ENCODE measurements at regions not wholly inside any gene's neighbourhood (a gene's known extent, or its start where the extent isn't known, plus 50 kb on each side); places are given as distances from the start of the nearest gene placed in this dataset.

DNA sequence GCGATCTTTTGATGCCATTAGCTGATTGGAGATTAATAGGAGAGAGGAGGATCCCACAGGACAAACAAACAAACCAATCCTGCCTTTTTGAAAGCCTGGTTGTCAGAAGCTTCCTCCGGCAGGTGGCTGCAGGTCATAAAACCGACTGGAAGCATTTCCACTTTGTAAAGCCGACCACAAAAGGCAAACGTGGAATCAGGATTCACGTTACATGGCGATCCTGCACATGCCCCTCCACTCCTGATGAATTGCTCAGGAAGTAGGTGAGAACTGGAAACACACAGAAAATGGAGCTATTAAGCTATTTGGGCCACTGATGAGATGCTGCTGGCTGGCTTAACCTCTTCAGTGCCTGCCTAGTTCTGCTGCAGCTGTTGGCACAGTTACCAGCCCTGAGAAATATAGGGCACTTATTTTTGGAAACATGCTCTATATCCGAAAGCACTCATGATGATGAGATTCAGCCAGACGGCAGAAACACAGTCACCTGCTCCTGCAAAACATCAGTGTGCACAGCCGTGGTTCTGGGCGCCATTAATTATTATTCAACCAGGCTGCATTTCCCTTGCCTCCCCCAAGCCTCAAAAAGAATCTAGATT is 110.3 kb upstream of the ST6GAL2 start:
- TF ChIP-seq, protein P1, sequence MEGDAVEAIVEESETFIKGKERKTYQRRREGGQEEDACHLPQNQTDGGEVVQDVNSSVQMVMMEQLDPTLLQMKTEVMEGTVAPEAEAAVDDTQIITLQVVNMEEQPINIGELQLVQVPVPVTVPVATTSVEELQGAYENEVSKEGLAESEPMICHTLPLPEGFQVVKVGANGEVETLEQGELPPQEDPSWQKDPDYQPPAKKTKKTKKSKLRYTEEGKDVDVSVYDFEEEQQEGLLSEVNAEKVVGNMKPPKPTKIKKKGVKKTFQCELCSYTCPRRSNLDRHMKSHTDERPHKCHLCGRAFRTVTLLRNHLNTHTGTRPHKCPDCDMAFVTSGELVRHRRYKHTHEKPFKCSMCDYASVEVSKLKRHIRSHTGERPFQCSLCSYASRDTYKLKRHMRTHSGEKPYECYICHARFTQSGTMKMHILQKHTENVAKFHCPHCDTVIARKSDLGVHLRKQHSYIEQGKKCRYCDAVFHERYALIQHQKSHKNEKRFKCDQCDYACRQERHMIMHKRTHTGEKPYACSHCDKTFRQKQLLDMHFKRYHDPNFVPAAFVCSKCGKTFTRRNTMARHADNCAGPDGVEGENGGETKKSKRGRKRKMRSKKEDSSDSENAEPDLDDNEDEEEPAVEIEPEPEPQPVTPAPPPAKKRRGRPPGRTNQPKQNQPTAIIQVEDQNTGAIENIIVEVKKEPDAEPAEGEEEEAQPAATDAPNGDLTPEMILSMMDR (IDR thresholded peaks at IDR 0.05; ENCODE audit: poor library complexity, severe bottlenecking) = no peak
- TF ChIP-seq RAD21 (conservative IDR thresholded peaks at IDR 0.05) = no peak
